NCI-H128 (cell line): ENCODE measurements at regions not wholly inside any gene's neighbourhood (a gene's known extent, or its start where the extent isn't known, plus 50 kb on each side); places are given as distances from the start of the nearest gene placed in this dataset.

ENCODE experiments used
- DNase-seq: peaks from one replicate; lab custom pipeline; 2025; ENCODE audit not compliant: unreplicated experiment; lab: John Stamatoyannopoulos, UW

DNA sequence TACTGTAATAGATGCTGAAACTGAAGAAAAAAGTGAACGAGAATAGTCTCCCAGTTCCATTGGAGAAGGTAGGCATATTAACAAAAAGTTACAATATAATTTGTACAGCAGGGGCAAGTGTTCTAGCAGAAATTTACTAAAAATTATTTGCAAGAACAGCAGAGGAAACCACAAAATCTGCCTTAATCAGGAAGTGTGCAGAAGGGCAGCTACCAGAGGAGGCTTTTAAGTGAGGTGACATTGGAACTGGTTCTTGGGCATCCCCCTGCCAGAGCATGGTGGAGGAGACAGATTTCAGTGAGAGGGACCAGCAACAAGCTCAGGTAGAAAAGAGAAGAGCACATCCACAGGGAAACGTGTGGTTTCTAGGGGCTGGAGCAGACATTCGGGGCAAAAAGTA, 279.3 kb upstream of the CAMK1G start:
- no peak for DNase-seq

DNA sequence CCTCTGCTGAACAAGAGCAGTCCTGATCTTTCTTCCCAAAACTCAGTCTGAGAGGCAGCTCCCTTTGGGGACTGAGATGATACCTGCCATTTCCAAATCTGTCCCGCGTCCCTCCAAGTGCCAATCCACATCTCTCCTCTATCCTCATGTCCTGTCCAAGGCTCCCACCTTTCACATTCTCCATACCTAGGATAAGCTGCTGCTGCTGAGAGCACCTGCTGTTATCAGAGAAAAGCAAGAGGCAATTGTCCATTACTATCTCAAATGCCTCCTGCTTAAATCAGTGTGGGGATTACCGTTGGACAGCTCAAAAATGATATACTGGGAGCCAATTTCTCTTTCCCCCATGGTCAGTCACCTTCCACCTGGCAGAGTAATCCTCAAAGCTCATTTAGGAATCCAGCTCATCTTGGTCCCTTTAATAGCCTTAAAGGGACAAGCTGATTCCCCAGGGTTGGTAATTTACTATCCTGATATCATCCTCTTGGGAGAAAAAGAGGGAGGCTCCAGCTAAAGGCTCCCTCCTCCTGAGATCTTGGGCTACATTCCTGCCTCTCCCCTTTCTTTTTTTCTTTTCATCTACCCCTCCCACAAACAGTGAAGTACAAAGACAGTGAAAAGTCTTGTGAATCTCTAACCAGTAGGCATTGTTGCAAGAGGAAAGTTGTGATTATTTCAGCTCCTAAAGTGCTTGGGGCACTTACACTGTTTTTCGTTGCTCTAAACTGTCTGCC, 278.1 kb upstream of the CAMK1G start:
- DNase-seq = no peak

DNA sequence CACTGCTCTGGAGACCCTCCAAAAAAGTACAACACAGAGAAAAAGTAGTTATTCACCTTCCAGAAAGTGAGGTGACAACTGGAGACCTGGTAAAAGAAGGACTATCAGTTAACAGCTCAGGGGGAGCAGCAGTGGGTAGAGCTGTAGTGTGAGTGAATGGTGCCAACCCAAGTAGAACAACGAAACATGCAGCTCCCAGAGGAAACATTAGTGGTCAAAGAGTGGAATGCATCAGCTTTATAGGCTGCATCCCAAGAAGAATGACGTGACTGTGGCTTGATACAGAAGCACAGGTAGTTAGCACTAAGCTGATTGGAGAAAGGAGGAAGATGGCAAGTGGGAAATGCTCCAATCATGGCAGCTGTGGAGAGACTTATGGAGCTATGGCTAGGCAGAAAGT, 275.7 kb upstream of the CAMK1G start:
- no peak for DNase-seq

DNA sequence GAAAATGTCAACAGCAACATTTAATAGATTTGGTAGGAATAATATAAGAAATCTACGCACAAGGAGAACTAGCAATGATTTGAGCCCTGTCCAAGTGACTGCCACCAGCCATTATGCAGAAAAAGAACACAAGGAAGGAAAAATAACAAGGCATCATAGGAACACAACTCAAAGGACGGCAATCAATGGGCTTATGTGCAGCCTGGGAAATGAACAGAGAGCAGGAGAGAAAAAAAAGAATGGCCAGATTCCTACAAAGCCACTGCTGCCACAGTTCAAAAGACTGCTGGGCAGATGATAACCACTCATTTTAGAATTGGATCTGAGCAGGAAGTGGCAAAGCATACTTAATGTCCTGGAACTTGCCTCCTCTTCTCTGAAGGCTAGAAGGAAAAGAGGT, 274.3 kb upstream of the CAMK1G start:
- DNase-seq = no peak

- DNase-seq = no peak
Measured at GRCh38 chr1:209311770-209312169, 271.7 kb upstream of the CAMK1G start.

- DNase-seq = no peak
Measured at GRCh38 chr1:209316929-209317328, 266.6 kb upstream of the CAMK1G start.

DNA sequence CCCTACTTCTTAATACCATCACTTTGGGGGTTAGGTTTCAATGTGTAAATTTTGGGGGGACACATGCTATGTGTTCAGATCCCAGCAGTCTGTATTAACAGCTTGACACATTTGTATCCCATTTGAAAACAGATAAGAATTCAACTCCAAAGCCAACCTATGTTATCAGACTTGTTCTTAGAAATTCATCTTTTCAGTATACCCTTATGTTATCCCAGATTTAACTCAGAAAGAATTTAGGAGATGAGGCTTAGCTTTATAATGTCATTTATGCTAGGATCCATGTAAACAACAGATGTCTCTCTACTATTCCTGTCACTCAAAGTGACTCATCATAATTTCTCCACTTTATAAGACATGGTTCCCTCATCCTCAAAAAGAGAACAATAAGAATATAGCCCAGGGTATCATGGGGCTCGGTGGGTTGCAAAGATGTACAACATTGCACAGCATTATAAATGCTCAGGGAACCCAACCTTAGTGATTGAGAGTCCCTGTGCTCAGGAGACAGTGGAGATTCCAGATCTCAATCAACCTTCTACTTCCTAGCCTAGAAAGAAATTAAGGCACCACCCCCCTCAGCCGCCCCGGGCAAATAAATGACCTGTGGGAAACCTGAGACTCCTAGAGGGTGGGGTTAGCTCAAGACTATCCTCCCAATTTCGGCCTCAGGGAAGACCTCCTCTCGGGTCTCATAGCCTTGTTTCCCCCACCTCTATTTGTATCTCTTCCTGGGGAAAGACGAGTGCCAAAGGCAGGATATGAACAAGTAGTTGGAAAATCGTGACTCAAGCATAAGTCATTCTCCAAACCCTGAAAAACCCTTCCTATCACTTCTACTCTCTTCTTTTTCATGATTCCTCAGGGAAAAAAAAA, 265.1 kb upstream of the CAMK1G start:
- no peak for DNase-seq

DNA sequence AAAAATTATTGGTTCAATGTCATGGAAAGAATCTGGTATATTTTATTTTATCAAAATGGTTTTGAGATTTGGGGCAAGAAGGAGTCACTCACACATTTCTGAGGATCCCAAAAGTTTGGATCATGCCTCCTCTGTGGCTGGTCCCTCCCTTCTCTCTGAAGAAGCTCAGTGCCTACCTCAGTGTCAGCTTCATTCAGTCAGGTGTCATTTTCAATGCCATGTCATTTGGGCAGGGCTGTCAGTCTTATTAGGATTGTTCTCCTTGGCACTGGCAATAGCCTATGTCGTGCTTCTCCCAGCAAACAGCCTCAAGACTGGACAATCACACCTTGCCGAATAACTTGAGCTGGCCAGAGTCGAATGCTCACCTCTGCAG, 264.5 kb upstream of the CAMK1G start:
- DNase-seq = no peak

DNA sequence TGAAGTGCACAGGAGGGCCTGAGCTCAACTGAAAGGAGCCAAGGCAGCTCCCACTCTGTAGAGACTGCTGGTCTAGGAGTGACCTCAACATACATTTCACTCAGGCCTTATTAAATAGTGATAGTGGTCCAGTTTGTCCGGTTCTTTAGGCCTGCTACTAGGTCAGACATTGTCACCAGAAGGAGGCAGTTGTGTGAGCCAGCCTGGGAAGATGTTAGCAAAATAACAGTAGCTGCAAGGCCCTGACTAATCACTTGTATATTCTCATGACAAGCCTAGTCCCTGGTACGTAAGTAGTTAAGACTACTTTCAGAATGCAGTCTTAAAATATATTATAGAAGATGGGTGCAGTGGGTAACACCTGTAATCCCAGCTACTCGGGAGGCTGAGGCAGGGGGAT, 264.0 kb upstream of the CAMK1G start:
- DNase-seq = no peak

- DNase-seq = no peak
Measured at GRCh38 chr1:209323743-209324142, 259.8 kb upstream of the CAMK1G start.

- no peak for DNase-seq
Measured at GRCh38 chr1:209324901-209325871, 258.3 kb upstream of the CAMK1G start.

DNA sequence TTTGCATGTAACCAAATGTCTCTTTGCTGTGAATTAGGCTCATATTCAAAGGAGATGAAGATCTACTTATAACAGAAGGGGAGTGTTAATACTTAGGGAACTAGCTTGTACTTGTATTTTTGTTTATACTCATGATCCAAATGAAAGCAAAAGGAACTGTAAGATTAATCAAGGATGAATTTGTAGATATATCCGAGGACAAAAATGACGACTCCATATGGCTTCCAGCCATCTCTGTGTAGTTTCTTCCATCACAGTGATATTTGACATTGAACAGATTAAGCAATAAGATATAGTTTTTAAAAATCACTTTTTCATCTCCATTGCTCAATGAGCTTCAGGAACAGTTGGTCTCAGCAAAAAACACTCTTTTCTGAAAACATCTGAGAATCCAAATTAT, 257.4 kb upstream of the CAMK1G start:
- DNase-seq = no peak

GRCh38 chr1:209326831-209327230, 256.7 kb upstream of the CAMK1G start:
- no peak for DNase-seq

GRCh38 chr1:209328196-209328595, 255.3 kb upstream of the CAMK1G start:
- DNase-seq = no peak

- no peak for DNase-seq
Measured at GRCh38 chr1:209335178-209335577, 248.3 kb upstream of the CAMK1G start.

DNA sequence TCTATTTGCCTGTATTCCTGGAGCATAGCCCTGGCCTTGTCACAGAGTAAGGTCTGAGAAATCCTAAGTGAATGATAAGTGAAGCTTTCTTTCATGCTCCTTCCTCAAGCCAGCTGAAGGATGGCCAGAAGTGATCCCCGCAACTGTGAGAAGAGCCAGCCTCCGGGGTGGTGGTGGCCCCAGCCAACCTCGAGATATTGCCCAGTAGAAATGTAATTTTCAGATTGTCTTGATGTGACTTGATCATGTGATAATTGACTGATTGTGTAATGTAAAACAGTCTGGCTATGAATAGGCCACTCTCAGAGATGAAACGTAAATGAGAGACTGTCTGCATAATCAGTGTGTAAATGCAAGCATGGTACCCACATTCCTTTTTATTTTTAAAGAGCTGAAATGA, 242.4 kb upstream of the CAMK1G start:
- no peak for DNase-seq

- DNase-seq = no peak
Measured at GRCh38 chr1:209341673-209342420, 241.7 kb upstream of the CAMK1G start.

GRCh38 chr1:209342441-209343175, 240.9 kb upstream of the CAMK1G start:
- DNase-seq = no peak

- no peak for DNase-seq
Measured at GRCh38 chr1:209343511-209343910, 240.0 kb upstream of the CAMK1G start.

DNA sequence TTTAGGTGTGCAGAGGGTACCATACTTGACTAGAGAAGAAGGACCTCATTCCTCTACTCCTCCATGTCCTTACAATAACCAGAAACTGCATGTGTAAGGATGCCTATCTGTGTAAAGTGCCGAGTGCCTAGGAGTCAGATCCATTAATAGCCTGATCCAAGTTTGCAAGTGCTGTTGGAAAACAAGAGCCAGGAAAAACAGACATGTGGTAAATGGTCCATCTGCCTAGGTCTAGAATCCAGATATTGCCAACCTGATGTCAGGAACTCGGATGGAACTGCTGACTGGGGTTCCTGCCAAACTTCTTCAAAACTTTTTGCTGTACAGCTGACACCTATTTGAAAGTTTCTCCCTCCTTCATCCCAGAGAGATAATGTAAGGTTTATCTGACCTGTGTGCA, 239.4 kb upstream of the CAMK1G start:
- DNase-seq = no peak
